ENCODE measurements at regions not wholly inside any gene's neighbourhood (a gene's known extent, or its start where the extent isn't known, plus 50 kb on each side); places are given as distances from the start of the nearest gene placed in this dataset.
A peak's percentile ranks its signal among the peaks of the same experiment; 100 is the strongest.

GRCh38 chr3:13200946-13201345, 127.7 kb upstream of the IQSEC1 start:
- peak; percentile 11 for TF ChIP-seq CTCF (IDR thresholded peaks at IDR 0.05; ENCODE audit: low read depth, low read length)
- TF ChIP-seq EZH2phosphoT487 (IDR thresholded peaks at IDR 0.05; ENCODE audit: low read depth) = no peak
